ENCODE measurements at regions not wholly inside any gene's neighbourhood (a gene's known extent, or its start where the extent isn't known, plus 50 kb on each side); places are given as distances from the start of the nearest gene placed in this dataset.

DNA sequence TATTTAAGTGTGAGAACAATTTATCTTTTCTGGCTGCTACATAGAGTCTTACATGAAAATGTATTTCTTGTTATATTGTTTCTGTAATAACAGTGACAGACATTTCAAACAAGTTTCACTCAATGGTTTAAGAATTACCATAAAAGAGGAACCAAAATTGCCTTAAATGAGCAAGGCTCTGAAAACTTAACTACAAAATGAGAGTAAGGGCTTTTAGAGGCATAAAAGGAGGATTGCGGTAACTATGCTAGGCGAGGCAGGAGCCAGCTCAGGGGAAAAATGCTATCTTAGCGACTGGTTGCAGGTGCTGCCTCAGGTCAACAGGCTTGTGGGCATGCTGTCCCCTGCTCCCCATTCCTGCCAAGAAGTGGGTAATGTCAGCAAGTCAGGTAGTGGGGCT is 81.7 kb upstream of the MSI2 start:
- DNase-seq = no peak

DNA sequence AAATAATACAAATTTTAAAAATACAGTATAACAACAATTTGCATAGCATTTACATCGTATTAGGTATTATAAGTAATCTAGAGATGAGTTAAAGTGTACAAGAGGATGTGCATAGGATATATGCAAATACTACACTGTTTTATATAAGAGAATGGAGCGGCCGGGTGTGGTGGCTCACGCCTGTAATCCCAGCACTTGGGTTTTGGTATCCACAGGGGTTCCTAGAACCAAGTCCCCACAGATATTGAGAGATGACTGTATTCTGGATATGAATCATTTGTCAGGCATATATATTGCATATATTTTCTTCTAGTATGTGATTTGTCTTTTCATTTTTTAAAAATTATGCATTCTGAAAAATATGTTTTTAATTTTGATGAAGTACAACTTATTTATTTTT is 77.5 kb upstream of the MSI2 start:
- no peak for DNase-seq

DNA sequence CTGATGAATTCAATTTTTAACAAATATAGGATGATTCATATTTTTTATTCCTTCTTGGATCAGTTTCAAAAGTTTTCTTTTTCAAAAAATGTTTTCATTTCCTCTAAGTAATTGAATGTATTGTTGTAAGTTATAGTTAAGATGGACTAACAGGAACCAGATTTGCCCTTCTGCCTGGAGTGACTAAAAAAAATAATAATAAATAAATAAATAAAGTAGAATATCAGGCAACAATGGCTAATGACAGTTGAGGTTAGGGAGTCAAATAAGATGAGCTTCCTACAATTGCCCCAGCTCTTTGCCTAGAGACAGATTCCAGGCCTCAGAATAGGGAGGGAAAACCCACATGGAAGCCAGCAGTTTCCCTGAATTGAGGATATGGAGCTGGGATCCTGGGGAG is 73.7 kb upstream of the MSI2 start:
- no peak for DNase-seq

DNA sequence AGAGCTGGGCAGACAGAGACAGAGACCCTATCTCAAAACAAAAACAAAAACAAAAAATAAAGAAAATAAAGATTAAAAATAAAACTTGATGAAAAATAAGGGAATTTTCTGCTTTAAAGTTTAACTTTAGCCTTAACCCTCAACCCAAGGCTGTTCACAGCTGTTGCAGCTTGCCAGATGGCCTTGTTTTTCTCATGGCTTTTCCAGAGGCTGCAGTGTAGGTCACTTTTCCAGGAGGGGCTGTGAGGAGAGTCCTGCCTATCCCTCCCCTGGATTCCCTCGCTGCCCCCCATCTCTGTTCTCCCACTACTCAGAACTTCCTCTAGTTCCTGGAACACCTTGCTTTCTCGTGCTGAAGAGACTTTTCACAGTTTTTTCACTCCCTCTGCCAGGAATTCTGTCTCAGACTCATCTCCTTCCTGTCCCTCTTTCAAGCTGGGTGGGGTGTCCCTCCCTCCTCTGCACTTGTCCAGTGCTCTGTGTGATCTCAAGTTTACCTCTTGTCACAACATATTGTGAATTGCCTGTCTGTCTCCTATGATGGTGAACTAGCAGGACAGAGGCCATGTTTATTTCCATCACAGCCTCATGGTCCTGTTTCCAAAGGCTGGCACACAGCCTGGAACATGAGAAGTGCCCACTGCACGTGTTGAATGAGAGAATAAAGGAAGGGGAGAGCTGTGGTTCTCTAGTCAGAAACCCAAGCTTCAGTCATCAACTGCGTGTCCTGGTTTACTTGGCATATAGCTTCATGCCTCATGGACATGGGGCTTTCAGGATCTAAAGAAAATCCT is 69.9 kb upstream of the MSI2 start:
- no peak for DNase-seq

DNA sequence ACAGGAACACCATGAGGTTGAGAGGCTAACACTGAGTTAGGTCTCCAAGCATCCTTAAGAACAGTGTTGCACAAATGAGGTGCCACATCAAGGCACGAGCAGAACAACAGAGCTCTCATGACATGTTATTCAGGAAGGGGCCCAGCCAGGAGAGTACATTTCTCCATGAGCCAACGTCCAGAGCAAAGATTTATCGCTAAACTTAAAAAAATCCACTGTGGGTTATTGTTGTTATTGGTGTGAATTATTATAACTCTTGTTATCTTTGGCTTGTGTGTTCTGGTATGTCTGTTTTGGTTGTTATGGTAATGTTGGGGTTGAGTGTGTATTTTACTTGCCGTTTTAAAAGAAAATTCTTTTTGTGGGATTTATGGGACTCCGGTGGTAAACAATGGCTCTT is 68.9 kb upstream of the MSI2 start:
- no peak for DNase-seq

DNA sequence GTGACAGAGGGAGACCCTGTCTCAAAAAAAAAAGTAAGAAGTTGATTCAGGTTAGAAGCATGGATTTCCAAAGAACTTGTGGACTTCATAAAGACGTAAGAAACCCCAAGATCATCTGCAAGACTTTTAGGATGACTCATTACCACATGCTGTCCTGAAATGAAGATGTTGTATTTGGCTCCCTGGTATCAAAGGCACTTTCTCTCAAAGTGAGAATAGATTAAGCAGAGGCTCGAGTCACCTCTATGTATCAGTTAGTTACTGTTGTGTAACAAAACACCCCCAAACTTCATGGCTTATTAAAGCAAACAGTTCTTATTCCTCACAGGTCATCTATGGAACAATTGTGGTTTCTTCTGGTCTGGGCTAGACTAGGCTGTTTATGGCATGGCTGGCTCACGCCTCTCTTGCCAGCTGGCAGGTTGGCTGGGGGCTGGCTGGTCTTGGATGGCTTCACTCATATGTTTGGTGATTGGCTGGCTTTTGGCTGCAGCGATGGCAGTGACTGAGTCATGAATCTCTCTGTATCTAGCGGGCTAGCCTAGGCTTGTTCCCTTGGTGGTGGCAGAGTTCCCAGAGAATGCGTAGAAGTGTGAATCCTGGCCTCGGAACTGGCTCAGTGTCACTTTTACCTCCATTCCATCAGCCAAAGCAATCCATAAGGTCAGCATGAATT is 60.4 kb upstream of the MSI2 start:
- peak; percentile 51 for DNase-seq

DNA sequence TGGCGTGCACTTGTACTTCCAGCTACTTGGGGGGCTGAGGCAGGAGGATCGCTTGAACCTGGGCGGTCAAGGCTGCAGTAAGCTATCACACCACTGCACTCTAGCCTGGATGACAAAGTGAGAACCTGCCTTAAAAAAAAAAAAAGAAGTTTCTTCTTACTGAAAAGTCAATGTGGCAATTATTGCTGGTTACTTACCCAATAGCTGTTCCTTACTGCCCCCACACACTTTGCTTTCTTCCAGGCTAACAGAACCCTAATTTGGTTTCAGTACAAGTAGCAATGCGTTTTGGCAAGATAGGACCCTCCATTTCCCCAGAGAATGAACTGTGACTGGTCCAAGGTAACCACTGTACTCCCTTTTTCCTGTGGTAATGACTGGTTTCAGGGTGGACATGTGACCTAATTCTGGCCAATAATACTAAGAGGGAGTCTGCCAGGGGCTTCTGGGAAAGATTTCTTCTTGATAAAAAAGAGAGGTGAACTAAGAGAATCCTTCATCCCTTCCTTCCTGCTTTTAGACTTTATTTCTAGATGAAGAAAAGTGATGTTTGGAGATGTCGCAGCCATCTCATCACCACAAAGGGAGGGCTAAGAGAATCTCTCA is 58.8 kb upstream of the MSI2 start:
- DNase-seq = peak; percentile 48

DNA sequence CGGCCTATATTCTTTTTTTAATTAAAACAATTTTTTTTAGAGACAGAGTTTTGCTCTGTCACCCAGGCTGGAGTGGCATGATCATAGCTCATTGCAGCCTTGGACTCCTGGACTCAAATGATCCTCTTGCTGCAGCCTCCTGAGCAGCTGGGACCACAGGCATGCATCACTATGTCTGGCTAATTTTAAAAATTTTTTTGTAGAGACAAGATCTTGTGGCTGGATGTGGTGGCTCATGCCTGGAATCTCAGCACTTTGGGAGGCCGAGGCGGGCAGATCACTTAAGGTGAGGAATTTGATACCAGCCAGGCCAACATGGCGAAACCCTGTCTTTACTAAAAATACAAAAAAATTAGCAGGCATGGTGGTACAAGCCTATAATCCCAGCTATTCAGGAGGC is 54.8 kb upstream of the MSI2 start:
- DNase-seq = no peak

DNA sequence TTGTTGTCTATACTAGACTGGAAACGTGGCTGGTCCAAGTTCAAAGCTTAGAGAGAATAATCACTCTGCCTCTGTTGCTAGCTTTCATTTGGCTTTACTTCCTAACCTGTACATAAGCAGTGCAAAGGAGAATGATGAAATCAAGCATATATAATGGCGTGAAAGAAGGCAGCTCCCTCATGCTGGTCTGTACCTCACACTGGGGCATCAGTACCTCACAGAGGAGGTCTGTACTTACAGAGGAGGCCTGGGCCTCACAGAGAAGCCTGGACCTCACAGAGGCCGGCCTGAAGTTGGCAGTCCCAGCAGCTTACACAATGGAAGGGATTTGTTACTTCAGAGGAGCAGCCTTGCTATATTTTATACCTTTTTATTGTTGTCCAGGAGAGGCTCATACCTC is 53.3 kb upstream of the MSI2 start:
- DNase-seq = no peak
